ENCODE measurements at regions not wholly inside any gene's neighbourhood (a gene's known extent, or its start where the extent isn't known, plus 50 kb on each side); places are given as distances from the start of the nearest gene placed in this dataset.
A peak's percentile ranks its signal among the peaks of the same experiment; 100 is the strongest.

DNA sequence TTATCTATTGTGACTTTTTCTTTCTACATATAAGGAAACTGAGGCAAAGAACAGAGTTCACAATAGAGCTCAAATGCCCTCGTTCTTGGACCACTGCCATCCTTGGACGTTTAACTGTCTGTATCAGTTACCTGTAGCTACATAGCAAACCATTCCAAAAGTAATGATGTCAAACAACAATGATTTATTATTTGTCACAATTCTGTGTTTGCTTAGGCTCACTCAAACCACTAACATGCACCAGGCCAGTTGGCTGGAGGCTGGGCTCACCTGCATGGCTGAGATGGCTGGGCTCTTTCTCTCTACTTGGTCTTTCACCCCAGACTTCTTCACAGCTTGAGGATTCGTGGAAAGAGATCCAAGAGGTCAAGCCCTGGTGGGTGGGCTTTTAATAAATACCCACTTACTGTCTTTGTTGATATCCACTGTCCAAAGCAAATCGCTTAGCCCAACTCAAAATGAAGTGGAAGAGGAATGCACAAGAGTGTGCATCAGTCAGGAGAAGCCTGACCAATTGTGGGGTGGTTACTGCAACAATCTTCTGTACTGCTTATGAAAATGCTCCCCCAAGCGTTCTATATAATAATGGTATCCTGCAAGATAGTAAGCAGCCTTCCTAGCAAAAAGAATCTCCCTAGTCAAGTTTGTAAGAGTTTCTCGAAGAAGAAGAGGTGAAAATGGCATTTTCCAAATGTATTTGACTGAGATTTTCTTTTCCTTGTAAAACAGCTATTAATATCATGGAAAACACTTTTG, 163.5 kb upstream of the NT5C1B start:
- peak; percentile 61 for DNase-seq

- peak; percentile 17 for DNase-seq
Observed at GRCh38 chr2:18752022-18752493, 162.7 kb upstream of the NT5C1B start.

GRCh38 chr2:18750672-18751554, 161.5 kb upstream of the NT5C1B start:
- no peak for DNase-seq

- DNase-seq = peak; percentile 12
Observed at GRCh38 chr2:18749912-18750526, 160.7 kb upstream of the NT5C1B start.

DNA sequence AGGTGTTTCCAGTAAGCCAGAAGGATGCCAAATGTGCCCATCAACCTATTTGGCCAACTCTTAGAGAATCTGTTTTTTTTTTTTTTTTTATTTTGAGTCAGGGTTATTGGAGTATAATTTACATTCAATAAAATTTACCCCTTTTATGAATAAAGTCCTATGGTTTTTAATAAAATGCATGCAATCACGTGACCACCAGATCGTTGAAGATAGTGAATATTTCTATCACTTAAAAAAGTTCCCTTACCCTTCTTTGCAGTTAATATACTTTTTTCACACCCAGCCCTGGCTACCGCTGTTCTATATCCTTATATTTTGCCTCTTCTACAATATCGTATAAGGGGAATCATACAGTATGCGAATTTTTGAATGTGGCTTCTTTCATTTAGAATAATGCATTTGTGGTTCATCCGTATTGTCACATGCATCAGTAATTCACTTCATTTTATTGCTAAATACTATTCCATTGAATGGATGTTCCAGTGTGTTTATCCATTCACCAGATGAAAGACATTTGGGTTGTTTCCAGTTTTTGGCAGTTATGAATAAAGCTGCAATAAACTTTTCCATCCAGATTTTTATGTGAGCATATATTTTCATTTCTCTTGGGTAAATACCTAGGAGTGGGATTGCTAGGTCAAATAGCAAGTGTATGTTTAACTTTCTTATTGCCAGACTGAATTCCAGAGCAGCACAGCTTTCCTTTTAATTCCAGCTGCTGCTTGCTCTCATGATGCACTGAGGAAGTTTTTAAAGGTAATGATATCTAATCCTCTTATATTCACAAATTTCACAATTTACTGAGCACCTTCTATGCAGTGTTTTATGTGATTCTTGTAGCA, 156.3 kb upstream of the NT5C1B start:
- no peak for DNase-seq

- no peak for DNase-seq
Observed at GRCh38 chr2:18741895-18742732, 152.7 kb upstream of the NT5C1B start.

DNA sequence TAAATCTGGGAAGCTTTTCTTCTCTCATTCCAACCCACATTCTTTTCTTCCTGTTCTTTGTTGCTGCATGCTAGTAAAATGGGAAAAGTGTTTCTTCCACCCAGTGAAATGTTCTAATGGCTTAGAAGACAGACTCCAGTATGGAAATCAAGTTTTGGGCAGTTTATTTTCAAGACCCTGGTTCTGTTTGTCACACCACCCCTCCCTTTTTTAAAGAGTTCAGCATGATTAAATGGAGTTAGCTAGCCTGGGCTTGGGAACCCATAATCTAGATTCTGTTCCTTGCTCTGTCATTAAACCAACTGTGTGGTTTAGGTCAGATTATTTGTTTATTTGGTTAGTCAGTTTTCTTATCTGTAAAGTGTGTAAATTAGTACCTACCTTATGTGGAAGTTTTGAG, 151.8 kb upstream of the NT5C1B start:
- no peak for DNase-seq

GRCh38 chr2:18740474-18740881, 151.1 kb upstream of the NT5C1B start:
- DNase-seq = no peak

DNA sequence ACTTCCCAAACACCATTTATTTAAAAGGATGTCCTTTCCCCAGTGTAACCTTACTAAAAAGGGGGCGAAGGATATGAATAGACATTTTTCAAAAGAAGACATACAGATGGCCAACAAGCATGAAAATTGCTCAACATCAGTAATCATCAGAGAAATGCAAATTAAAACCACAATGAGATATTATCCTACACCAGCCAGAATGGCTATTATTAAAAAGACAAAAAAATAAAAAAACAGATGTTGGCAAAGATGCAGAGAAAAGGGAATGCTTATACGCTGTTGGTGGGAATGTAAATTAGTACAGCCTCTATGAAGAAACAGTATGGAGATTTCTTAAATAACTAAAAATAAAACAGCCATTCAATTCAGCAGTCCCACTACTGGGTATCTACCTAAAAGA, 142.3 kb upstream of the NT5C1B start:
- no peak for DNase-seq

GRCh38 chr2:18724371-18725145, 135.2 kb upstream of the NT5C1B start:
- no peak for DNase-seq

DNA sequence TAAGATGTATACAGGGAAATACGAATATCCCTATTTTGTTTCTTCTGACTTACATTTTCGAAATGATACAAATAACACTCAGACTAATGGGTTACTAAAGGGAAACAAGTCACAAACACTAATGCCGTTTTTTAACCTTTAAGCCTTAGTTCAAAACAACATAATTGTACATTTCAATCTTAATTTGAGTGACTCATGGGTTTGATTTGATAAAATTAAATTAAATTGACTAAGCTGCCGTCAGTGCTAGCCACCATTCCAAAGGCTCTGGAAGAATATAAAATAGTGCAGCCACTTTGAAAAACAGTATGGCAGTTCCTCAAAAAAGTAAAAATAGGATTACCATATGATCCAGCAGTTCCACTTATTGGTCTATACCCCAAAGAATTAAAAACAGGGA, 133.8 kb upstream of the NT5C1B start:
- DNase-seq = no peak

DNA sequence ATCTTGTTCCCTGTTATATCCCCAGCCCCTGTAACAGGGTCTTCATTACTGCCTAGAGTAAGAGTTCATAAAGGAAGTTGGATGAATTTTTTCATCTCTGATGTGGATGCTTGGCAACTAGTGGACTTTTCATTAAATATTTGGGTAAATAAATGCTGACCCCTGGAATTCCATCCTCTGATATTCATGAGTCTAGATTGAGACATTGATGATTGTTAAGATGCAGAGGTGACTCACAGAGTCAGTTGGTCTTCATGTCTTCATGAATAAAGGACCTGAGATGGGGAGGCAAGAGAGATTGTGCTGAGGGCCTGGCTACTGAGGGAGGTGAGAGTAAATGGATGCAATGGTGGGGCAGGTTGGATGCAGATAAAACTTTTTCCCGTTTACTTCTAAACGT, 132.7 kb upstream of the NT5C1B start:
- no peak for DNase-seq

- no peak for DNase-seq
Observed at GRCh38 chr2:18721038-18721922, 131.9 kb upstream of the NT5C1B start.

GRCh38 chr2:18719978-18720775, 130.8 kb upstream of the NT5C1B start:
- no peak for DNase-seq

GRCh38 chr2:18708203-18708715, 118.9 kb upstream of the NT5C1B start:
- no peak for DNase-seq

DNA sequence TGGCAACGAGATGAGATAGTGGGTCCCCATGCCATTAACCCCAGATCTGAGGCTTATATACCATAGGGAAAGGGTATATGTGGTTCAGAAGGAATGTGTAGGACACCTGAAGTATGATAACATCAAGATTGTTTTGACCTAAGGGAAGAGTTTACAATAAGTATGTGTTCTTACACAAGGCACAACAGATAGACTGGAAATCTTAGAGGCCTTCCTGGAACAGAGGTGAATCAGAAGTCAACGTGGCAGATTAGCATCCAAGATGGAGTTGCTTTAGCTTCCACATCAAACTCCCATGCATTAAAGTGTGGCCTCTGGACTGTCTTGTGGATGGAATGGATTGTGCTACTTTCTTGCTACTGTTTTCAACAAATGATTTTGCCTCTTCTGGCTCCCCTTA, 116.6 kb upstream of the NT5C1B start:
- DNase-seq = no peak

GRCh38 chr2:18704276-18704675, 114.9 kb upstream of the NT5C1B start:
- no peak for DNase-seq

DNA sequence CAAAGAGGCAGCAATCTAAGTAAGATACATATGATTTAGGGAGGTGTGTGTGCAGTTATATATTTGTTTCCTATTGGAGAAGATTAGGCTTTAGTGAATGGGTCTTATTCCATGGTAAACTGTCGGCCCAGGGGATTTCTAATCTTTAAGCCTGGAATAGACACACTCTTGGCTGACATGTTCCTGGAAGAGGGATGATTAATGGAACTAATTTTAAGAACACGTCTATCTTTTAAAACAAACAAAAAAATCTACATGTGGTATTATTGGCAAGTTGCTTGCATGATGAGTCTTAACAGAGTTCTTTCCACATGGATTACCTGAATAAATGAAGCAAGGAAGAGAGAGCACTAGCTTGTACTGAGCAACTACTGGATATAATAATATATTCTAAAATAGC, 114.2 kb upstream of the NT5C1B start:
- no peak for DNase-seq

DNA sequence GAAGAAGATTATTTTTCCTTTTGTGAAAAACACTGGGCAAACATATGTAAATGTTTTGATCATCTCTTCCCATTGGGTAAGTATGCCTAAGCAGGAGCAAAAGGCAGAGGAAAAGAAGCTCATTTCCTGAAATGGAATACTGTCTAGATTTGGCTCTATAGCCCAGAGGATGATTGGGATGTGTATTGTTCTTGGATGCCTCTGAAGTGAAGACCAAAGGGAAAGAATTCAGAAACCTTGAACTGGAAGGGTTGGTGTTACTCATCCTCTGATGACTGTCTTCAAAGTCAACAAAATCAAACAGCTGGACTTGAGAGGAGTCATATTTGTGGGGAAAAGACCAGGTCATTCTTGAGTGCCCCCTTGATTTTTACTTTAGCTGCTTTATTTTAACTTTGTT, 112.6 kb upstream of the NT5C1B start:
- no peak for DNase-seq
